SK-N-SH (cell line): ENCODE measurements at regions not wholly inside any gene's neighbourhood (a gene's known extent, or its start where the extent isn't known, plus 50 kb on each side); places are given as distances from the start of the nearest gene placed in this dataset.

Experiments
- CHD2 ChIP-seq: fragments of 150-350 bp; IDR thresholded peaks from 2 replicates; pipeline ENCODE4 v1.6.1; 2018; ENCODE audit warnings: low read length; ENCODE audit not compliant: partially characterized antibody
- CTCF ChIP-seq: fragments of 200-600 bp; sonication (generic); IDR thresholded peaks from 2 replicates; pipeline ENCODE4 v1.6.1; 2017; ENCODE audit warnings: antibody characterized with exemption, mild to moderate bottlenecking, moderate library complexity
- JUND ChIP-seq: IDR thresholded peaks from 2 replicates; pipeline ENCODE4 v1.4.0; 2012
- REST ChIP-seq: IDR thresholded peaks from 2 replicates; pipeline ENCODE4 v1.6.1; 2012; ENCODE audit warnings: mild to moderate bottlenecking, low read depth, low read length, moderate library complexity

- TF ChIP-seq REST = no peak
- TF ChIP-seq JUND = no peak
- TF ChIP-seq CHD2 = no peak
- no peak for TF ChIP-seq CTCF
Measured at GRCh38 chr5:164319161-164319560, 813.7 kb downstream of the MAT2B start.
